ENCODE measurements at regions not wholly inside any gene's neighbourhood (a gene's known extent, or its start where the extent isn't known, plus 50 kb on each side); places are given as distances from the start of the nearest gene placed in this dataset.

DNA sequence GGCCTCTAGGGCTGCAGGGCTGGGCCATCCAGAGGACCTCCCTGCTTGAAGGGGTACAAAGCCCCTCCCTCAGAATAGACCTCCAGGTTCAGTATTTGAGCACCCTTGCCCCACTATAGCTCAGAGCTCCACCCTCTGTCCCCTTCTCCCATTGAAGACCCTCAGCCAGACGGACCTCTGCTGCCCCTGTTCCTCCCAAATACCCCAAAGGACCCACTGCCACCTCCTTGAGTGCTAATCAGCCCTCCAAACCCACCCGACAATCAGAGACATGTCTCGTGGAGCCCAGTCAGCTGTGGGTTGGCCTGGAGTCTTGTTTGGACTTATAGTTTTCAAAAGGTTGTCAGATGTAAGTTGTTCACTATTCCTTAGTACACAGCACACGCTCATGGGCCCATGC lies 161.1 kb downstream of the UACA start:
- Histone ChIP-seq H3K4ac (ENCODE audit: low read depth, low read length) (no peak overlapping the region), H3K9me3 (ENCODE audit: control insufficient read depth, low read depth, low read length) (no peaks in the 10 kb centered on the region), H3K27me3 (ENCODE audit: insufficient read depth, low read length) (no peaks in the 10 kb centered on the region), H2BK120ac (ENCODE audit: low read depth, low read length, poor library complexity, severe bottlenecking) (no peak overlapping the region), H4K5ac (ENCODE audit: insufficient read length, low read depth, low read length) (no peak overlapping the region), H2BK5ac (ENCODE audit: insufficient read length, low read length) (no peak overlapping the region), H4K91ac (ENCODE audit: insufficient read length, low read depth, low read length) (no peak overlapping the region), H3K23me2 (ENCODE audit: insufficient read length, low read depth, low read length, poor library complexity, severe bottlenecking) (no peaks in the 10 kb centered on the region), H3K18ac (ENCODE audit: insufficient read length, low read depth, low read length) (no peak overlapping the region), H2AFZ (ENCODE audit: low read length) (no peak overlapping the region), H3K14ac (ENCODE audit: insufficient read depth, low read length) (no peak overlapping the region), H3K27ac (ENCODE audit: insufficient read length, low read depth, low read length) (no peak overlapping the region), H3K79me1 (ENCODE audit: insufficient read depth, low read depth, low read length, poor library complexity, severe bottlenecking) (no peaks in the 10 kb centered on the region), H3K9ac (ENCODE audit: extremely low read depth, insufficient read length, low read length) (no peak overlapping the region), H4K20me1 (ENCODE audit: control insufficient read depth, insufficient read depth, insufficient read length) (no peaks in the 10 kb centered on the region), H2BK12ac (ENCODE audit: insufficient read length, low read depth, low read length) (no peak overlapping the region), H3K23ac (ENCODE audit: insufficient read length, low read depth, low read length) (no peak overlapping the region), H3K56ac (ENCODE audit: insufficient read length, low read depth, low read length) (no peak overlapping the region), H2BK15ac (ENCODE audit: low read depth, low read length) (no peak overlapping the region), H3K4me2 (ENCODE audit: insufficient read depth, insufficient read length, low read length) (no peak overlapping the region), H3K79me2 (ENCODE audit: insufficient read depth, low read length) (no peaks in the 10 kb centered on the region), H2AK5ac (ENCODE audit: insufficient read length, low read length) (no peak overlapping the region), H3K4me1 (ENCODE audit: insufficient read depth, low read length) (peaks cover 4% of the 10 kb centered on the region; the same call in 1 of the 2 replicates), H3T11ph (ENCODE audit: low read length) (no peak overlapping the region), H4K8ac (replicated peaks; ENCODE audit: insufficient read length, low read depth, low read length) (no peak overlapping the region), H2BK20ac (ENCODE audit: low read depth, low read length, poor library complexity, severe bottlenecking) (no peak overlapping the region)
- Mint-ChIP-seq H3K27ac (no peak overlapping the region), H3K4me1 (peaks cover 23 to 29% of the 10 kb centered on the region in 2 experiments), H3K4me3 (no peak overlapping the region), H3K36me3 (ENCODE audit: insufficient read depth in 1 of 3, low read depth in 3 of 3) (peaks cover 2 to 4% (median 4%) of the 10 kb centered on the region in 3 experiments; a peak in 2 of 7 replicates), H3K27me3 (ENCODE audit: low read depth) (peaks cover 1% of the 10 kb centered on the region; the same call in 1 of the 2 replicates), H3K9me3 (peaks cover 5 to 8% of the 10 kb centered on the region in 2 experiments)
- WGBS (ENCODE audit: extremely low coverage, insufficient read length, low lambda C conversion rate): no CpG with 5 or more reads among the region's 4 CpGs
- TF ChIP-seq CTCF (conservative IDR thresholded peaks at IDR 0.05): no peak
- DNase-seq: no peak
